GM21619 (cell line): ENCODE measurements at regions not wholly inside any gene's neighbourhood (a gene's known extent, or its start where the extent isn't known, plus 50 kb on each side); places are given as distances from the start of the nearest gene placed in this dataset.
"Not testable (repeated sequence)": the region's sequence is repeated elsewhere in the genome, so short reads cannot be mapped to it uniquely, and the experiment has no call there.

Experiments
- ATAC-seq: cut with Tn5 transposase; IDR thresholded peaks from one replicate; pipeline ENCODE4 v1.9.1; 2021; ENCODE audit not compliant: unreplicated experiment

DNA sequence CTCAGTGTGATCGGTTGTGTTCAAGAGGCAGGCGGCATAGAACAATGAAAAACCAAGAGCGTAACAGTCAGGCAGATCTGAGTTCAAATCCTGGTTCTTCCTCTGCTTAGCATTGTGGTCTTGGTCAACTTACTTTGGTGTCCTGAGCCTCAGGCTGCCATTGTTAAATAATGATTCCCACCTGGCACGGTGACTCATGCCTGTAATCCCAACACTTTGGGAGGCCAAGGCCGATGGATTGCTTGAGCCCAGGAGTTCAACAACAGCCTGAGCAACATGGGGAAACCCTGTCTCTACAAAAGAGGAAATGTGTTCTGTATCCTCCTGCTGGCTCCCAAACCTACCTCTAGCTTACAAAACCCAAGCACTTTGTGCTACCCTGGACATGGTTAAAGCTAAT, 129.0 kb upstream of the STX18 start:
- no peak for ATAC-seq

DNA sequence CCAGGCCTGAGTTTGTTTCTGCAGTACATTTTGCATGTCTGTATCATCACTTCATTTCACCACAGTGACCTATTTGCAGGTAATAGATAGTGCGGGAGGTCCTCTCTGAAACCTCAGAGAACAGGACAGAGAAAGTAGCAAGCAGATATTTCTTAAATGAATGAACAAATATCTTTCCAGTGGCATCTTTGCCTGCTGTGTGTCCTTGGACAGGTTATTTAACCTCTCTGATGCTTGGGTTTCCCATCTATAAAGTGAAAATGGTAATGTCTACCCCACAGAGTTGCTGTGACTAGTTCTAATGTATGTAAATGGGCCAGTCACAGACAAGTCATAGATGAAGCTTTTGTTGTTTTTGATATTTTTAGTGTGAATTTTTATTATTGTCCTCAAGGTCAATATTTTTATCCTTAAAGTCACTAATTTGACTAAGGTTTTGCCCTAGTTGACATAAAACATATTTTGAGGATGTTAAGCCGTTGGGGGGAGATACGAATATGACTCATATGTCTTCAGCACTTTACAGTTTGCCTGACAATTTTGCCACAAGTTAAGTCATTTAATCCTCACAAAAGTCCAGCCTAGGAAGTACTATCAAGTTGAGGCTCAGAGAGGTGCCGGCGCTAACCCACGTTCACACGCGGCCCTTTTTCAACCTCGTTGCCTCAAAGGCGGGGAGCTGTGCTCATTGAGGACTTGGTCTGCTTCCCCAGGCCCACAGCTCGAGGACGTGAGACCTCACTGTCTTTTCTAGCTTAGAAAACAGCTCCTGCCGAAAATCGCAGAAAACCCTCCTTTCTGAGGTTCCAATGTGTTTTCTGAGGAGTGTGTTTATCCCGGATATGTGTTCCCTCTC, 126.7 kb upstream of the STX18 start:
- ATAC-seq = no peak

DNA sequence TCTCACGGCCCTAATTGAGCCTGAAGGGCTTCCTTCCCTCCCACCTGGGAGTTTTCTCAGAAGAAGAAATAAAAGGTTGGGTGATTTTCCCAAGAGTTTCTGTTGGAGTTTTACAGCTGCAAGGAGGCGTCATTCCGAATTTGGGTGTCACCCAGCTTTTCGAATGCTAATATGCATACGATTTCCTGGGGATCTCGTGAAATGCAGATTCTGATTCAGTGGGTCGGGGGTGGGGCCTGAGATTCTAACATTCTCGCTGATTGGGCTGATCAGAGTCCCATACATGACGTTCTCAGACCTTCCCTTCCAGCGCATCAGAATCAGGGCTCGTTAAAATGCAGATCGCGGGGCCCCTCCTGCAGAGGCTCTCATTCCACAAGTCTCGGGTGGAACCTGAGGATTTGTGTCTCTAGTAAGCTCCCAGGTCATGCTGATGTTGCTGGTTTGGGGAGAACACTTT, 125.8 kb upstream of the STX18 start:
- no peak for ATAC-seq

DNA sequence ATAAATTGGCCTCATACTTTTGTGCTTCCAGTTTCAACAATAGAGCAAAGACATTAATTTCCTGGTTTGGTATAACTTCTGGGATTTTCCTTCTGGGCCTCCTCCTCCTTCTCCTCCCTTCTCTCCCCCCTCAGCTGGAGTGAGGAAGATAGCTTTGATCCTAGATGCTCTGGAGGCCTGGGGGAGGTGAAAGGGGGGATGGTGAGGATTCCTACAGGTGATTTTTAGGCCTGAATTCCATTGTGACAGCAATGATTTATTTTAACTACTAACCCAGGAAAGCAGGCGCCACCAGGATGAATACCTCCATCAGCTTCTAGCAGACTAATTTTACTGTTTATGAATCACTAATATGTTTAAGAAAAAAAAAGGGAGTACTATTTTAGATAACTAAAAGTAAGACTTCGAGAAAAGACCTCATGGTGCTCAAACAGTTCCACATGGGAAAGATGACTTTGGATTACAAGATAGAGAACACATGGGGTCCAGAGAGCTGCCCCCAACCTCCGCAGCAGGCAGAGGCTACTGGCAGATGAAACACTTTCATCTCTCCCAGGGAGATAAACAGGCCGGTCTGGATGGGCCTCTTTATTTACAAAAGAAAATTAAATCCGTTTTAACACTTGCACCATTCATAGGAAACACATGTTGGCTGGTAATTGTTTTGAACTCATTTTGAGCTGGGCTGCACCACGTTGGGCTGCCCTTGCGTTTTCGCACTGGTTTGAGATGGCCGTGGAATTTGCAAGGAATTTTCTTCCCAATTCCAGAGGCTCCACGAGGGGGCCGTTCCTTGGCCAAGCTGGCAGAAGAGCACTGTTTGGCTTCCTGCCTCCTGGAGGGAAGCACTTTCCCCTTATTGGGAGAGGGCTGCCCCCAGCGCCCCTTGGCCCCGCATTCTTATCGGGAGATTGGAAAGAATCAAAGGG, 125.1 kb upstream of the STX18 start:
- no peak for ATAC-seq

DNA sequence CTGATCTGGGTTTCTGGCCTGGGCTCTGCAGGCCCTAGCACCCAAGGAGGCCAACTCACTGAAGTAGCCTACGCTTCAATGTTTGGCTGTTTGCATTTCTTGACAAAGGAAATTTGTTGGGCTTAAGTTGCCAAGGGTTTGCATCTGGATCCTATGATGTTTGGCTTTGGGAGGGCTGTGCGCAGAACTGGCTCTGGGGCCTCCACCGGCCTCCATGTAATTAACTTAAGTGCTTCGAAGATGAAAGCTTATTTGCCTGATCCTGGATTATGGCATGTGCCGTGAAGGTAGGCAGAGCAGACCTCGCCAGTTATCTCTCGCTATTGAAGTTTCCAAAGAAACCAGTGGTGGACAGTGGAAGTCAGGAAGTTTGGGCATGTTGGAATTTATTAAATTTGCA, 124.3 kb upstream of the STX18 start:
- no peak for ATAC-seq

DNA sequence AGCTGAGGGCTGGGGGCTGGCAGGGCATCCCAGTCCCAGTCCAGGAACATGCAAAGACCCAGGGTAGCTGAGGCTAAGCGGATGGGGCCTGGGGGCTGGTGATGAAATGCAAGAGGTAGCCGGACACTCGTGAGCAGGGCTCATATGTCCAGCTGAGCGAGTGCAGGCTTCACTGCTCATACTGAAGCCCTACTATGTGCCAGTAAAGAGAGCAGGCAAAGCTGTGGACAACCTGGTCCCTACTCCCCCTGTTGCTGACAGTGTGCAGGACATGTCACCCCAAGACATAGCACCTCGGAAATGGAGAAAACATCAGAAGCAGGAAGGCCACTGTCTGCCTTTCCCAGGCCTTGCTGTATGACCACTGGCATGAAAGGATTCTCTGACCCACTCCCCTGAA, 122.4 kb upstream of the STX18 start:
- no peak for ATAC-seq

DNA sequence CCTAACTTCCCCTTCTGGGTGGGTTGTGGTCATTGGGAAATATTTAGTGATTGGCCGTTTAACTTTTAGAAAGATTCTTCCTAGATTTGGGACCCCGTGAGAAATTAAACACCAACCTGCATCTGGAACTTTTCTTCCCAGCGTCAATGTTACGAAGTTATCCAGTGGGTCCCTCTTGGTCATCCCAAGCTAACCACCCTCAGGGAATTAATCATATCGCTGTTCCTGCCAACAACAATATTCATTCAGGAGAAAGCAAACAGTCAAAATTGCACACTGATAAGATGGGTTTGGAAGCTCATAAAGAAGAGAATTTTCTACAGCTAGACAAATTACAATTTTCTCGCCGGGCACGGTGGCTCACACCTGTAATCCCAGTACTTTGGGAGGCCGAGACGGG, 121.2 kb upstream of the STX18 start:
- ATAC-seq = no peak

DNA sequence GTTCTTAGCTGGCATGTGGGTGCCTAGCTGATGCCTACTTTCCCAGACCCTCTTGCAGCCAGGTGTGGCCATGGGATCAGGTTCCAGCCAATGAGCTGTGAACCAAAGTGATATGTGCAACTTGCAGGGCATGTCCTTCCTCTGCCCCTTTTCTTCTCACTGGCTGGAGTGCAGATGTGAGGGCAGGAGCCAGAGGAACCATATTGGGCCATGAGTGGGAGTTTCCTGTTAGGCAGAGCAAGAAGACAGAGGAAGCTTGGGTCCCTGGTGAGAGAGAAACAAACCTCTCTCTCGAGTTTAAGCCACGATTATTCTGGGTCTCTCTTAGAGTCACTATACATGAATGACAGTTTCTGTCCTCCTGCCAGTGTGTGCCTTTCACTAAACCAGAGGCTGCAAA, 120.4 kb upstream of the STX18 start:
- ATAC-seq = no peak

DNA sequence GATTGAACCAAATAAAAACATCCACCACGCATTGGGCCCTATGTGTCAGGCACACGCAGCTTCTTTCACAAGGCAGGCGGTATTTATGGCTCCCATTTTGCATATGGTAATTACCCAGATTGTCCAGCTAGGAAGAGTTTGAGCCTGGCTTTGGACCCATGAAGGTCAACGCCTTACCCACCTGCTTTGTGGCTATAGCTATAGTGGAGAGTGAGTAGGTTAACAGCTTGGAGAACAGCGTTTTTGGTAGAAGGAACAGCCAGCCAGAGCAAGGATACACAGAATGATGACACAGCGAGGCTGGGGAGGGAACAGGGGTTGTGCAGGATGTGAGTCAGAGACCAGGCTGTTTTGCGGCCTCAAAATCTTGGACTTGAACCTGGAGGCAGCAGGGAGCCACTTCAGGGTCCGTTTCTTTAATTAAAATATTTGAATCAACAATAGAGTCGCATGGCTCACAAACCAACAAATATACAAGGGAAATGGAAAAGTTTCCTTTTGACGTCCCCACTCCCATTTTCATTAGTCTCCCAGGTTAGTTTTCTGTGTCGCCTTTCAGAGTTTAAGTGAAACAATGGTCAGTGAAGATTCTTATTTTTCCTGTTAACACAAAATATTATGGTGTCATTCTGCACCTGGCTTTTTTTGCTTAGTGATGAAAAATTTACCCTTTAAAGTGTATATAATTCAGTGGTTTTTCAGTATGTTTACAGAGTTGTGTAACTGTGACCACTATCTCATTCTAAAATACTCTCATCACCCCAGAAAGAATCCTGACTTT, 118.2 kb upstream of the STX18 start:
- no peak for ATAC-seq

DNA sequence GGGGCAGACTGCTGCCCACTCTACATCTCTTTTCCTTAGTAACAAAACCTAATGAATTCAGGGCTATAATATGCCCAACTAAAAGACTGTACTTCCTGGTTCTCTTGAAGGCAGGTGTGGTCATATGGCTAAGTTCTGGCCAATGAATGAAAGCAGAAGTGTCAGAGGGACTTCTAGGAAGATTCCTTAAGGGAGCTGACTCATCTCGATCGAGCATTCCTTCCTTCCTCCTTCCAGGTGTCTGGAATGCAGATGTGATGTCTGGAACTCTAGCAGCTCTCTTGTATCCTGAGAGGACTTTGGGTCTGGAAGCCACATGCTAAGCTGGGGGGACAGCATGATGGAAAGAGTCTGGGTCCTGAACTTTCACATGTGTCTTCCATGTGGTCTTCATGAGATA, 116.2 kb upstream of the STX18 start:
- no peak for ATAC-seq

DNA sequence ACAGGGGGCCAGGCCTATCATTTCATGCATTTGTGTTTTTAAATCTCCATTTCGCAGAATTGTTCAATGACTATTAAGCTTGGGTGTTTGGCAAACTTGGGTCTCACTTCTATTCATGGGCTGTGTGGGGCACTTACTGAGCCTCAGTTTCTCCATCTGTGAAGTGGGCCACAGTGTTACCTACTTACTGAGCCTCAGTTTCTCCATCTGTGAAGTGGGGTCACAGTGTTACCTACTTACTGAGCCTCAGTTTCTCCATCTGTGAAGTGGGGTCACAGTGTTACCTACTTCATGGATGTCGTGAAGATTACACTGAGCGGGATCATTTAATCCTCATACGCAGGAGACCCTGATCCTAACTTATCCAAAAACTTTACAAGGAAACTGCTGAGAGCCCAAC, 115.1 kb upstream of the STX18 start:
- ATAC-seq = no peak

DNA sequence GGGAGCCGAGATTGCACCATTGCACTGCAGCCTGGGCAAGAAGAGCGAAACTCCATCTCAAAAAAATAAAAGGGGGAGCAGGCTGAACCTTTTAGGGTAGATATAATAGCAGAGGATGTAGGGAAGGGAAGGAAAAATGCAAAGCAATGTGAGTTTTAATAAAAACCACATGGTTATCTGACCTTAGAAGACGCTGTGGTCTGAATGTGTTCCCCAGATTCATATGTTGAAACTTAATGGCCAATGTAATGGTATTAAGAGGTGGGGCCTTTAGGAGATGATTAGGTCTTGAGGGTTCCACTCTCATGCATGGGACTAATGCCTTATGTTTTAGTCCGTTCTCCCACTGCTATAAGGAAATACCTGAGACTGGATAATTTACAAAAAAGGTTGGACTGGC, 114.1 kb upstream of the STX18 start:
- no peak for ATAC-seq

DNA sequence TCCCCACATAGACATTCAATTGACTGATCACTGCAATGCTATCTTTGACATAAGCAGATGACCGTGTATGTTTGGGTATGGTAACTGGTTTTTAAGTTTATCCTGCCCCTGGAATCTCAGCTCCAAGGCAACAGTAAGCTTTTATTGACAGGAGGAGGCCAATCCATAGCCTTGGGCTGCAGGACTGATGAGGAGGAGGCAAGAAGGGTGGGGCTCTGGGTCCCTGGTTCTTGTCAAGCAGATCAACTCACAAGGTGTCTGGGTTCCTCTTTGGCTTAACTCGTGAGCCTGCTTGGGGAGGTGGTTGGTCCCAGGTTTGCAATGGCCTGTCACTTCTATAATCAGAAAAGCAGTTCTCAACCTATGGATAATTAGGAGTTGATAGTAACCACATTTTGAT, 113.2 kb upstream of the STX18 start:
- no peak for ATAC-seq

DNA sequence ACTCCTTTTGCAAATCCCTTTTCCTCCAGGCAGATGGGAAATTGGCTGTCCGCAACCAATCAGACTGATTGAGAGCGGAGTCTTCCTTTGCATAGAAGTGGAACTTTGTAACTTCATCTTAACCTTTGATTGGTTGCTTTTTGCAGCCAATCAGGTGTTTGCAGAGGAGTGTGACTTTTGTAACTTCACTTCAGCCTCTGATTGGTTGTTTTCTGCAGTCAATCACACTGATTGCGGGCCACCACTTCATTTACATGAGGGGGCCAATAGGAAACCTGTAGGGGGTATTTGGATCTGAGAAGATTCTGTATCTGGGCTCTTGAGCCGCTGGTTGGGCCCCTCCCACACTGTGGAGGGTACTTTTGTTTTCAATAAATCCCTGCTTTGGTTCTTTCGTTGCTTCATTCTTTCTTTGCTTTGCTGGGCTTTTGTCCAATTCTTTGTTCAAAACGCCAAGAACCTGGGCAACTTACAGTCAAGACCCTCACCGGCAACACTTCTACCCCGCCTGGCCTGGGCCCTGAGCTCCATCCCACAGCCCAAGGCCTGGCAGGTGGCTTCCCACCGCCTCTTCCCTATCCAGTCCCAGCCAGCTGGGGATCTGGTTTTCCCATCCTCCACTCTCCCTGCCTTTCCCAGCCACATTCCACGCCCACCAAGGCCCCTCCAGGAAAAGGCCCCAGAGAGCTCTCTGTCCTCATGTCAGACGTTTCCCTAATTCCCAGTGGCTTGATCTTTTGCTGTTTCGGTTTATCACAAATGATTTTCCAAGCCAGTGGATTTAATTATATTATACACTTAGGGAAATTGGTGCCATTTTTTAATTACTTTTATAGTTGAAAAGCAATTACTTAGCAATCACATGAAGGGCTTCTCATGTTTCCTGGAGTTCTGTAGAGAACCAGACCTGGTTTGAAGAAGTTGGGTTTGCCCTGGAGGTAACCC, 110.2 kb upstream of the STX18 start:
- ATAC-seq = no peak

DNA sequence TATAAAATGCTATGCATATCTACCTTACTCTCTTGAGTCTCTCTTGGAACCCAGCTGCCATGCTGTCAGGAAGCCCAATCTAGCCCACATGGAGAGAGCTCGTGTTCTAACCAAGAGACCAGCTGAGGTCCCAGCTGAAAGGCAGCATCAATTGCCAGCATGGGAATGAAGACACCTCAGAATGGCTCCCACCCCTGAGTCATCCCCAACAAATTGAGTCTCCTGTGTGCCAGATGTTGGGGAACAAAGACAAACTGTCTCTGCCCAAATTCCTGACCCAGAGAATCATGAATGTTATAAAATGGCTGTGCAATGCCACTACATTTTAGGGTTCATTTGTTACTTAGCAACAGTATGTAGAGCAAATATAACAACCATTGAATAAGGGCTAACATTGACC, 105.2 kb upstream of the STX18 start:
- ATAC-seq = no peak

DNA sequence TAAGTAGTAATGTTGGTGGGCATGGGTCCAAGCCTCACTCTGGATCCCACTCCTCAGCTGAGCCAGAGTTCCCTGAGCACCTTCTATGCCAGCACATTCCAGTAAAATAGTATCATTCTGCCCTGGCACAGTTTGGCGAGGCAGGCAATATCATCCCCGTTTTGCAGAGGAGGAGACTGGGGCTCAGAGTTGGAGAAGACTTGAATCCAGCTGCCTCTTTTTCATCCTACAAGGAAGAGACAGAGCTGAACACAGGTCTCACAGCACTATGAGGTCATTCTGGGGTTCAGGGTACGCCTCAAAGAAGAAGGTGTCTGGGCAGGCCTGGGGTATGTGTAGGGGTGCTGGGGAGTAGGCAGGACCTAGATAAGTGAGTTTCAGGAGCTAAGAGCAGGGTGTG, 103.9 kb upstream of the STX18 start:
- no peak for ATAC-seq

DNA sequence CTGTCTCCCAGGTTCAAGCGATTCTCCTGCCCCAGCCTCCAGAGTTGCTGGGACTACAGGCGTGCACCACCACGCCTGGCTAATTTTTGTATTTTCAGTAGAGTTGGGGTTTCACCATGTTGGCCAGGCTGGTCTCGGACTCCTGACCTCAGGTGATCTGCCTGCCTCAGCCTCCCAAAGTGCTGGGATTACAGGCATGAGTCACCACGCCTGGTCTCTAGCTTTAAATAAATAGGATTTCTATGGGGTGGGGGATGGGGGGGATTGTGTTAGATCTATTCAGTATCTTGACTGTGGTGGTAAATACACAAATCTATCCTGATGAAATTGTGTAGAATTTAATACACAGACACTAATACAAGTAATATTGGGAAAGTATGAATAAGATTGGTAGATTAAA, 102.4 kb upstream of the STX18 start:
- not testable (repeated sequence) for ATAC-seq

DNA sequence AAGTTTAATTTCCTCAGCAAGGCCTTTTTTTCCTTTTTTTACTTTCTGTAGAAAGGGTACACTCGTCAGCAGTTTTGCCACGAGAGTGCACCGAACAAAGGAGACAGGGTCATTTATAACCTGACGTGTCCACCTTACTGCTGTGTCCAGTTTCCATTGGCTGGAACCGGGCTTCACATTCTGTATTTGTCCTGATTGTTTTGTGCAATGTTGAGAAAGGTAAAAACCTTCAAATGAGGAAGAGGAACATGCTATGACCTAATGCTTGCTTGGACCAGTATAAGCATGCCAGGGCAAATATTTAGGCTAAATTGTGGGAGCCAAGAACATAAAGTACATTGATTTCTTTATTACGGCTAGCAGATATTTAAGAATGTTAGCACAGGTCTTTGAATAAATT, 101.9 kb upstream of the STX18 start:
- ATAC-seq = not testable (repeated sequence)

DNA sequence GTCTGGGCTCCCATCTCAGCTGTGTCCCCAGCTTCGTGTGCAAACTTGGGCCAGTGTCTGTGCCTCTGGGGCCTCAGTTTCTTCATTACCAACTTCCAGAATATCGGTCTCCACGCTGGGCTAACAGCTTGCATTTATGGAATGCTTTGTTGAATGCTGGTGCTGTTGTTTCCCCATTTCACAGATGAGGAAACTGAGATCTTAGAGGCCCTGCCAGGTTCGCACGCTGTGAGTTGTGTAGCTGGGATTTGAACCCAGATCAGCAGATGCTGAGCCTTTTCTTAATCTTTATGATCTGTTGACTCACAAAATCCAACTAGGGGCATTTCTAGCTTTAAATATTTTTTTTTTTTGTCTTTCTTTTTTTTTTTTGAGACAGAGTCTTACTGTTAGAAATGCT, 101.5 kb upstream of the STX18 start:
- no peak for ATAC-seq

DNA sequence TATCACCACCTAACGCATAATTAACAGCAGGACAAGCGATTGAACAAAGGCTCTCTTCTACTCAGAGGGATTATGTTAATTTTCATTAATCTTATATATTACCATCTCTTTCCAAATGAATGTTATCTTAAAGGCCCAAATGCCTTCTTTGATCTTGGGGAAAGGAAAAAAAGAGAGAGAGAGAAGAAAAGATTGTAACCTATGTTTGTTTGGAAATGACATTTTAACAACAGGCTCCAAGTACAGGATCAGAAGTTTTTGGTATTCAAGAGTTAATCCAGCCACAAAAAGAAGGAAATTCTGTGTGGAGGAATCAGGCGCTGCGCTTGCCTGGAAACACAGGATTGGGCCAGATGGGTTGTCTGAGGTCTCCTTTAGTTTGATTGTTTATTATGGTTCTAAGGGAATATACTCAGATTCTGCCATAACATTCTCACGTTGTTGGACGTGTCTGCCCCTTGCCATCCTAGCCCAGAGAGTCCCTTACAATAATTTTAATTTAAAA, 100.7 kb upstream of the STX18 start:
- ATAC-seq = no peak
